Middle frontal gyrus (tissue), 1 donor: ENCODE measurements at regions not wholly inside any gene's neighbourhood (a gene's known extent, or its start where the extent isn't known, plus 50 kb on each side); places are given as distances from the start of the nearest gene placed in this dataset.

Source experiments
- DNase-seq: peaks from one replicate; pipeline ENCODE4 v3.0.0-alpha.2; 2015; ENCODE audit warnings: low spot score; ENCODE audit errors: extremely low spot score

DNA sequence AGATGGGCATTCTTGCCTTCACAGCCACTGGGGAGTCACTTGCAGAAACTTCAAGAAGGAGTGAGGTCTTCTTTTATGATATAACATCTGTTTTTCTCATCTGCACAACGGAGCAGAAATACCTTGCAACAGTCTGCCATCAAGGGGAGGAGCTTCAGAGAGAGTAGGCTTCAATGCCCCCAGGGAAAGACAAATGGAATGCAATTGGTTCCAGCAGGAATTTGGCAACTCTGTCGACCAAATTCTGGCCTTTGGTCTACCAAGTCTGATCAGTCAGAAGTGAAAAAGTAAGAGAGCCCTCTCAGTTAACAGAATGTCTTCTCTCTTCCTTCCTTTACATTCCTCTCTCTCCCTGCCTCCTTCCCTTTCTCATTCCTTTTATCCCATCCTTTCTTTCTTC is 229.3 kb downstream of the IDS start:
- DNase-seq = no peak

DNA sequence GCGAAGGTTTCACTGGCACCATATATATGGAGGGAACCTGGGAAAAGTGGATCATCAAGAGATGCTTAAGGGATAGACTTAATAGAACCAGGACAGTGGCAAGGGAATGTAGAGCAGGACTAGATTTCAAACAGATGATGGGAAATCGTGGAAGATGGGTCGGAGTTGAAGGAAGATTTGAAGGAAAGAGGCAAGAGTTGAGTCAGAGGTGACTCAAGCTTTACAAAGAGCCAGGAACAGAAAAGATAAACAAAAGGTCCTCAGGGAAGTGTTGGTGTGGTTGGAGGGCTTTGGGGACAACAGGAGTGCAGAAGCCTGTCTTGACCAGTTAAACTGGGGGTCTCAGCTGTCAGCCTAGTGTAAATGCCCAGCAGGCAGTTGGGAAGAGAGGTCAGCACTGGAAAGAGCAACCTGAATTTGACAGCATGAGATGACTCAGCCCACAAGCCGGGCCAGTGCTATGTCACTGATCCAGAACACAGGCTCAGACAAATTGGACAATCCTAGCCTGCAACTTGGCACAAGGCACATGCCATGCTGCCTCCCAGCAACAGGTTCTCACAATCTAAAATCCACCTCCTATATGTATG is 230.5 kb downstream of the IDS start:
- DNase-seq = no peak

DNA sequence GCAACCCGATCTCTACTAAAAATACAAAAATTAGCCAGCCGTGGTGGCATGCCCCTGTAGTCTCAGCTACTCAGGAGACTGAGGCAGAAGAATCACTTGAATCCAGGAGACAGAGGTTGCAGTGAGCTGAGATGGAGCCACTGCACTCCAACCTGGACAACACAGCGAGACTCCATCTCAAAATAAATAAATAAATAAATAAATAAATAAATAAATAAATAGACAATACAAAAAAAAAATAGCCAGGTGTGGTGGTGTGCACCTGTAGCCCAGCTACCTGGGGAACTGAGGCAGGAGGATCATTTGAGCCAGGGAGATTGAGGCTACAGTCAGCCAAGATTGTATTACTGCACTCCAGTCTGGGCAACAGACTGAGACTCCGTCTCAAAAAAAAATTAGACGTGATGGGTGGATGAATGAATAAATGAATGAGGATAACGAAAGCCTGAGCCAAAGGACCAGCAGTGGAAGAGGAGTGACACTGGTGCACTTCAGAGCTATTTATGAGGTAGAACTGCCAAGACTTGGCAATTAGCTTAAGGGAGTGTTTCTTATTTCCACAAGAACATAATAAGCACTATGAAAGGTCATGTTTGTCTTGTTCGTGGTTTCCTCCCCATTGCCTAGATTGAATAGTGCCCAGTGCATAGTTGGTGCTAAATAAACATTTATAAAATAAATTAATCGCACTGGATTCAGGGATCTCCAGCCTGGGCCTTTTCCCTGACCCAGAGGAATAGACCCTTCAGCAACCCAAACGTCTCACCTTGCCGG is 232.2 kb downstream of the IDS start:
- DNase-seq = no peak

DNA sequence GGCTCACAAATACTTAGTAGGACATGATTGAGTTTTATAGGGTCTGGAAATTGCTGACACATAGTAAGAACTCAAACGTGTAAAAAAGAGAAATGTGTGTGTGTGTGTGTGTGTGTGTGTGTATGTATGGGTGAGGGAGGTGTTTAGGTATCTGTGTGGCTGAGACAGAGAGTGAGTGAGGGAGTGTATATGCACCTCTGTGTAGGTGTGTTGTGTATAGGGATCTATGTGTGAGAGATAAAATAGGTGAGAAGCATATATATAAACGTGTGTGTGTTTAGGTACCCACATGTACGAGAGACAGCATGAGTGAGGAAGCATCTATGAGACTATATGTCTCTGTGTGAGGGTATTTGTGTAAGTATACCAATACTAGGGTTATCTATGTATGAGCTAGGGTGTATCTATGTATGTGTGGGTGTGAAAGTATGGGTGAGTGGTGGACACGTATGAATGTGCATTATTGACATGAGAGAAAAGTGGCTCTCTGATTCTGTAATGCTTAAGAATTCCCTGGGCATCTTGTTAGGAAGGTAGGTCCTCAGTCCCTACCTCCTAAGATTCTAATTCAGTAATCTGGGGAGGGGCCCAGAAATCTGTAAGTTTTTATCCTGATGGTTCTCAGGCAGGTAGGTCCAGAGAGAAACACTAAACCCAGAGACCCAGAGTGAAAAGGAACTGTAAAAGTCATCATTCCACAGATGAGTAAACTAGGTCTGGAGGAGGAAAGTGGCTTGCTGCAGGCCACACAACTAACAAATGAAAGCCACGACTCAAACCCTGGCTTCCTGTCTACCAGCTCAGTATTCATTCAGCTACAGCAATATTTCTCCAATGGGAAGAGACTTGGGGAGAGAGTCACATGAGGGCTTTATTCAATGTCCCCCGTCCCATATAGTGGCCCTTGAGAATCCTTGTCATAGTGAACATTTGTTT is 237.0 kb downstream of the IDS start:
- no peak for DNase-seq

DNA sequence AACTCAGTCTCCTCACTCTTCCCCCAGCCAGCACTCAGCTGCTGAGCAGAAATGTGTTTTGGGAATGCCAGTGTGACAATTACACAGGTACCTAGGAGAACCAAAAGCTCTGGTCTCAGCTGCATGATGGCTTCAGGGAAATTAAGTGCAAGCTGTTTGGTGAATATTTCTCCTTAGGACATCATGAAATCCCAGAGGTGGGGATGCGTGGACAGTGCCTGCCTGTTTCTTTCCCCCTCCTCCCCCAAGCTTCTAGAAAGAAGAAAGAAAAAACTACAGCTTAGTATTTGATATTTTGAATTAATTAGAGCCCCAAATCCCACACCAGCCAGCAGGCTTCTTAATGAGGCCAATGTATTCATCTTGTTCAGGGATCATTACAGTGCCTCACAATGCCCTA is 243.0 kb downstream of the IDS start:
- no peak for DNase-seq

DNA sequence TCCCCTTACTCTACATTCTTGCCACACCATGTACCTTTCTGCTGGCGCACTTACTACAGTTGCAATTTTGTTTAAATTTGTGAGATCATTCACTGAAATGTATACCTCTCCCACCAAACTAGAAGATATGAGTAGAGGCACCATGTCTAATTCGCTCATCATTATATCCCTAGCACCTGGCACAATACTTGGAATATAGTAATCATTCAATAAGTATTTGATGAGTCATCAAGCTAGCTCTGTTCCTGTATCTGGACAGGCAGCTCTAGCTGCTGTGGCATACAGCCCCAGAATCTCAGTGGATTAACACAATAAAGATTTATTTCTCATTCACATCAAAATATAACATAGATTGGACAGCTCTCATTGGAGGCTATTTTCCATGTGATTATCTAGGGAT is 245.9 kb downstream of the IDS start:
- DNase-seq = no peak

DNA sequence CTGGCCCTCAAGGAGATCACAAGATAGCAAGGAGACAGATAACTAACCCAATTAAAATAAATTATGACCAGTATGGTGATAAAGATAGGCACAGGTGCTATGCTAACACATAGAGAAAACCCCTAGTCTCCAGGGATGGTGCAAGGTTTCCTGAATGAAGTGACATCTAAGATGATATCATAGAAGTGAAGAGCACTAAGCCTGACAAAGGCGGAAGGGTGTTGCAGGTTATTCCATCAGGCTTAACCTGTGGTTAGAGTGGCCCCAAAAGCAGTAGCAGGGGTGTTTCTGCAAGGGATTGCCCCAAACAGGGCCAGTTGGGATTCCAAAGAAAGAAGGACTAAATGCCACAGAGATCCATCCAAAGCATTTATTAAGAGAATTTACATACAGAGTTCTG is 249.2 kb downstream of the IDS start:
- no peak for DNase-seq

DNA sequence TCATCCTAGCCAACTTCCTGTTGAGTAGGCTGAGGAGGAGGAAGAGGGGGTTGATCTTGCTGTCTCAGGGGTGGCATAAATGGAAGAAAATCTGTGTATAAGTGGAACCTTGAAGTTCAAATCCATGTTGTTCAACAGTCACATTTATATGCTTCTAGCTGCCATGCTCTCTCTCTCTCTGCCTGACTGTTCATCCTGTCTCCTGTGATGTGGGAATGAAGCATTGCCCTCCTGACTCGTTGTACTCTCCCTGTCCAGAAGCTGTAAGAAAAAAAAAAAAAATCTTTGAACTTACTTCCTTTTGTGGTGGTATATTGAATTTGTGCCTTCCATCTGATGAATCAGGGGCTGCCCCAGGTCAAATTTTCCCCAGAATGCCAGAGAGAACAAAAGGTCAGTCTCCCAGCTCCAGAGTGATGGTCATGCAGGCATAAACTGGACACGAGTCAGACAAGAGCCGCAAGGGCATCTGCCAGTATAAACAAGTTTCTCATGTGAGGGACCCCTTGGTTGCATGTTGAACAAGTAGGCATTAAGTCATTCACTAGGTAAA is 257.0 kb downstream of the IDS start:
- no peak for DNase-seq

DNA sequence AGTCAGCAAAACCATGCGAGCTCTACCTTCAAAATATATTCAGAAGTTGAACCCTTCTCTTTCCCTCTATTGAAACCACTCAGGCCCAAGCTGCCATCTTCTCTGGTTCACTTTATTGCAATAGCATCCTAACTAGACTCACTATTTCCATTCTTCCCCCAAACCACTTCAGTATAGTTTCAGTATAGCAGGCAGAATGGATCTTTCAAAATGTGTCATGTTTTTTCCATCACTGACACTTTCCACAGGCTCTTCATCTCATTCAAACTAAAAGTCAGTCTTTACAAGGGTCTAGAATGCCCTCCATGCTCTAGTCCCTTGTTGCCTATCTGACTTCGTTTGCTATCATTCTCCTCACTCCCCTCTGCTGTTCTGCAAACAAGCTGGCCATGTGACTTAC is 274.4 kb downstream of the IDS start:
- DNase-seq = no peak

DNA sequence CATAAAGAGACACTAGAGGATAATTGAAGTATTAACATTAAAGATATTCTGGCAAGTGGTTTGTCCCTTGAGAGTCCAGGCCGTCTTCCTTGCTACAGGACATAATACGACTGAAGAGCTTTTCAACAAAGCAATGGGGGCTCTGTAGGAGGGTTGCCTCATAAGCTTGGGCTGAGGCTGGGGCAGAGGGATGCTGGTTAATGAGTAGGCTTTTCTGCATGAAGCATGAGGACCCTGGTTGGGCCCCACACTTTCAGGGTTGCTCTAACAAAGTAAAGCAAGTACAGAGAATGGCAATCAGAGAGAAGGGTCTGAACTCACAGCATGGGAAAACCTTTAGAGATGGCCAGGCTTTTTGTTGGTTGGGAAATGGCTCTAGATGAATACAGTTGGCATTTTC is 281.3 kb downstream of the IDS start:
- no peak for DNase-seq

DNA sequence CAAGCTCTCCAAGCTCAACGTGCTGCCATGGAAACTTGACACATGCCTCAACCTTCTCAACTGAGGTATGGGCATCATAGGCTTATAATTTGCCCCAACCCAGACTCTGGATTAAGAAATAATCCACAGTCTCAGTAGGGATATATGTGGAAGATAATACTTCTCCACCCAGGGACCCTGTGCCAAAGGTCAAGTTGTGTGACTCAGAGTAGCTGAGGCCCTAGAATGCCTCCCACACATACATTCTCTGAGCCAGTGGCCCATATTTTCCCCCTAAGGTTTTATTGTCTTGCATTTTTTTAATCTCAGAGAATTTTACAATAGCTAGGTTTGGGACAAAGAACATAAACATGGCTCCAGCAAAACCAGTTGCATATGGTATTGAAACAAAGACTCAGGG is 283.1 kb downstream of the IDS start:
- no peak for DNase-seq

DNA sequence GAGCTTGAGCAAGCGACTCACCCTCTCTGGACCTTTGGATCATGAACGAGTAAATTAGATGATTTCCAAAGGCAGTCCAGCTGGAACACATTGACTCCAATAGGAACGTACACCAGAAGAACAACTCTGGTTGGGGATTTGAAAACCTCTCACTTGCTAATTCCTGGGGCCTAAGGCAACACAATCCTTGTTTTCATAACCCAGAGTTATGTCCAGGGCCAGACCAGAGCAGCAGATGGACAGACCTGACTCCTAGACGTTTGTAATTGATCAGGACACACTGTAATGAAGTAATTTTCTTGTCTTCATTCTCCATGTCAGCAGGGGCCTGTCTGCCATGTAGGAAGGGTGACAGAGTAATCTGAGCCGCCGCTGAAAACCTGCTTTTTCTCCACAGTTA is 283.9 kb downstream of the IDS start:
- DNase-seq = no peak

DNA sequence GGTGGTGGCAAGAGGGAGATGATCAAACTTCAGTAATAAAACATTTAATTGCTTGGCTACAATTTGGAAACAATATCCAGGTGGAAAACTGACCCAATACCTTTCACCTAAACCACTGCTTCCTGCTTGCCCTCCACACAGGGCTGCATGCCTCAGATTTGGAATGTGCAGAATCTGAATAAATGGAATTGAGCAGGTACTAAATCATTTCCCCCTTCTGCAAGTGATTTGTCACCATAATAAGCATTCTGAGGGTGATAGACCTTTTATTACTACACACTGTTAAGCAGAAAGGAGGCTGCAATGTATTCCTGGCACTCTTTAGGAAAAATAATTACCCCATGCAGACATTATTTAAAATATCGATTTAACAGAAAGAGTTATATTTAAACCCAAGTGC is 291.8 kb downstream of the IDS start:
- DNase-seq = no peak

DNA sequence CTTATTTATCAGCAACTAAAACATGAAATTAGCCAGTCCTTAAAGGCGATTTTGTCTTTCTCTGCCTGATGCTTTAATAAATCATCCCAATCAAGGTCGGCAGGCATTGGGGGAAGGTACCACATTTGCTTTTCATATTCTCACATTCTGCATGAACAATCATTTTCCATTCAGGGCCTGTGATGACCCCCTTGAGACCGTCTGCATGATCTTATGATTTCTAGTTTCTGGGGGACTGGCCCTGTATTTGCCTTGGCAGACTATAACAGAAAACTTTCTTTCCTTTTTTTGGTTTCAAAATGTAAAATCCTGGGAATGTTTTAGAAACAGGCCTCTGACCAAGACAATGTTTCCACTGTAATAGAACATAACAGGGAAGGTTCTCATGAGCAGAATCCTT is 296.8 kb downstream of the IDS start:
- no peak for DNase-seq

DNA sequence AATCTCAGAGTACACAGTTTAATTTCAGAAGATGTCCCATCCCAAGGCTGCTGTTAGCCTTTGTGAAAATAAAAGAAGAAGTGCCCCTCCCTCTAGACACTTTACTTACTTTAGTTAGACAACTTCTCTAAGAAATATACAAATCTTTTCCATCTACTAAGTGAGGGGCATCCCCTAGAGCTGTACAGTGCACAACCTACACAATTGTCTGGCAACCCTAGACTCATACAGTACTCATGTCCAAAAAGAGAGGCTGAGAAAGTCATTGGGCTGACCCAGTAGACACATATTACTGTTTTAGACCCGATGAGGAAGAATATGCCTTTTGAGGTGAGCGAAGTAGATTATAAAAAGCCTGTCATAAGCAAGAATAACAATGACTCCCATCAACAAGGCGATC is 297.6 kb downstream of the IDS start:
- no peak for DNase-seq

DNA sequence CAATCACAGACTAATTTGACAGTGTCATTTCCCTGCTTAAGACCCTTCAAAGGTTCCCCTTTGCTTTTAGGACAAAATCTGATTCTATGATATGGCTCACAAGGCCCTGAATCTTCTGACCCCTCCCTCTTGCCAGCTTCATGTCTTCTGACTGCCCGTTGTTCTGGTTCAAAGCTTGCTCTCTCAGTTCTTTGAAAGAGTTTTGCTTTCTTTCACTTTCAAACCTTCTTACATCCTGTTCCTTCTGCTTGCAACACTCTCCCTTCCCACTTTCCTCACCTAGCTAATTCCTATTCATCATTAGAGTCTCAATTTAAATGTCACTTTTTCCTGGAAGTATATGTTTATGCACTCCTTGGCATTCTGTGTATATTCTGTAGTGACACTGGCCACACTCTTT is 299.2 kb downstream of the IDS start:
- no peak for DNase-seq

DNA sequence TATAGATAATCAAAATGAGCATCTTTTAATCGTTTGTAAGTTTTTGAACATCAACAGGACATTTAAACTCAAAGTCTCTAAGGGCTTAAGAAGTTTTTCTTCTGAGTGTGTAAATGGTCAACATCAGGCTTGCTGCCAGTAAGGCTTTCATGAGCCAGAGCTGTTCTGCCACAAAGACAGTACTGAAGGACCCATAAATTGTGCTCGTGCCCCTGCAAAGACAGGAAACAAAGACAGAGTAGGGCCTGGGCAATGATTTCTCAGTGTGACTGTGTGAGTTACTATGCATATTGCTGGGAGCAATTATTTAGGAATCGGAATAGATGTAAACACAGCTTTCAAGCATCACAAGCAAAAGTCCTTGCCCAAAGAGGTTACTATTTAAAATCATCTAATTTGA is 300.0 kb downstream of the IDS start:
- DNase-seq = no peak

DNA sequence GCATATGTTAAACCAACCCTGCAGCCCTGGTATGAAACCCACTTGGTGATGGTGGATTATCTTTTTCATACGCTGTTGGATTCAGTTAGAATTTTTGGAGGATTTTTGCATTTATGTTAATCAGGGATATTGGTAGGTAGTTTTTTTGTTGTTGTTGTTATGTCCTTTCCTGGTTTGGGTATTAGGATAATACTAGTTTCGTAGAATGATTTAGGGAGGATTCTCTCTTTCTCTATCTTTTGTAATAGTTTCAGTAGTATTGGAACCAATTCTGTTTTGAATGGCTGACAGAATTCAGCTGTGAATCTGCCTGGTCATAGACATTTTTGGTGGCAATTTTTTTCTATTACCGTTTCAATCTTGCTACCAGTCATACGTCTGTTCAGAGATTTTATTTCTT is 305.4 kb downstream of the IDS start:
- DNase-seq = no peak

DNA sequence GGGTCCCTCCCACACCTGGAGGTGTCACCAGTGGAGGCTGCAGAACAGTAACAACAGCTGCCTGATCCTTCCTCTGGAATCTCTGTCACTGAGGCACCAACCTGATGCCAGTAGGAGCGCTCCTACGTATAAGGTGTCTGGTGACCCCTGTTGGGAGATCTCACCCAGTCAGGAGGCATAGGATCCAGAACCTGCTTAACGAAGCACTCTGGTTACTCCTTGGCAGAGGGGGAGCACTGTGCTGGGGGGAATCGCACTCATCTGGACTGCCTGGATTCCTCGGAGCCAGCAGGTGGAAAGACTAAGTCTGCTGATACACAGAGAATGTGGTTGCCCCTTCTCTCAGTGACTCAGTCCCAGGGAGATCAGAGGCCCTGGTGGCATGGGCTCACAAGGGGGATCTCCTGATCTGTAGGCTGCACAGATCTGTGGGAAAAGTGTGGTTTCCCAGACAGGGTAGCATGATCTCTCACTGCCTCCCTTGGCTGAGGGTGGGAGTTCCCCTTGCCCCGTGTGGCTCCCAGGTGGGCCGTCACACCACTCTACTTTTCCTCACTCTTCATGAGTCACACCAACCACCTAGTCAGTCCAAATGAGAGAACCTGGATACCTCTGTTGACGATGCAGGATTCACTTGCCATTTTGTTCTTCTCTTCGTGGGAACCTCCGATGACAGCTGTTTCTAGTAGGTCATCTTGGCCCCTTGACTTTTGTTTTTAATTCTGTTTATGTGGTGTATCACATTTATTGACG is 305.9 kb downstream of the IDS start:
- DNase-seq = no peak

DNA sequence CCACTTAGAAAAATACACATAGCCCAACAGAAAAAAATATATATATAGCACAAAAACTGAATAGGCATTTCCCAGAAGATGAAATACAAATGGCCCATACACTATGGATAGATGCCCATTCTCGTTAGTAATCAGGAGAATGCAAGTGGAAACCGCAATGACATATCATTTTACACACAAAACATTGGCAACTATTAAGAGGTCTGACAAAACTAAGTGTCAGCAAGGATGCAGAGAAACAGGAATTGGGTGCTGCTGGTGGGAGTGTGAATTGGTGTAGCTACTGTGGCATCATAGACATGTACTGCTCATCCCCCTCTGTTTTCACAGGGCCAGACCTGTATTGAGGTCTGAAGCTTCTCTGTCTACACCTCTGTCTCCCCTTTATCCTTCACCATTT is 320.0 kb downstream of the IDS start:
- no peak for DNase-seq

DNA sequence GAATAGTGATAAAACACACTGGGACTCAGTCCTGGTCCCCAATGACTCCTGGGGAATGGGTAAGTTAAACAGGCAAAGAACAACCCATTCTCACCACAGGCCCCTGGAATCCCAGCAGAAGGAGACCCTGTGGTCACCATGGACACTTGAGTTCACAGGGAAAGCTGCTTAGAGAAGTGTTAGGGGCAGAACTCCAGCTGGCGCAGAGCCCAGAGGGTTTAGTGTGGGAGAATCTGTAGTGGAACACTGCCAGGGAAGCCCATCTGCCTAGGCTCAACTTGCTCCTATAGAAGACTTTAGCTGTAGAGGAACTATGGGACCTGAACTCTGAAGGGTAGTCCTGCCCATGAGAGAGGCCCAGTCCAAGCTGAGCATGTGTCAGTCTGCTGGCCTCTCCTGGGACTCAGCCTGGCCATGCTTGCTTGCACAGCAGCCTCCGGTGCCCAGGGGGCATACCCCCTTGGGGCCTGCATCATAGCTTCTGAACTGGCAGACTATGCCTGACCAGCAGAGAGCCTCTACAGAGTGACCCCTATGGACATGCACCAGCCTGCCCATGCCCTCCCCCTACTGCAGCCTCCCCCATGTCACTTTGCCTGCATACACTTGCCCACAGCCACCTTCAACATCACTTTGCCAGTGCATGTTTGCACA is 343.5 kb downstream of the IDS start:
- DNase-seq = no peak
